ENCODE measurements at regions not wholly inside any gene's neighbourhood (a gene's known extent, or its start where the extent isn't known, plus 50 kb on each side); places are given as distances from the start of the nearest gene placed in this dataset.

GRCh38 chr2:198424112-198424511 lies 619.7 kb downstream of the PLCL1 start:
- TF ChIP-seq CTCF (IDR thresholded peaks at IDR 0.05) (no peak), POLR2AphosphoS5 (IDR thresholded peaks at IDR 0.05) (no peak), POLR2A (IDR thresholded peaks at IDR 0.05) (no peak), EP300 (IDR thresholded peaks at IDR 0.05) (no peak)

All from stomach (tissue), 4 donors.